ENCODE measurements at regions not wholly inside any gene's neighbourhood (a gene's known extent, or its start where the extent isn't known, plus 50 kb on each side); places are given as distances from the start of the nearest gene placed in this dataset.
"Not testable (repeated sequence)": the region's sequence is repeated elsewhere in the genome, so short reads cannot be mapped to it uniquely, and the experiment has no call there.

DNA sequence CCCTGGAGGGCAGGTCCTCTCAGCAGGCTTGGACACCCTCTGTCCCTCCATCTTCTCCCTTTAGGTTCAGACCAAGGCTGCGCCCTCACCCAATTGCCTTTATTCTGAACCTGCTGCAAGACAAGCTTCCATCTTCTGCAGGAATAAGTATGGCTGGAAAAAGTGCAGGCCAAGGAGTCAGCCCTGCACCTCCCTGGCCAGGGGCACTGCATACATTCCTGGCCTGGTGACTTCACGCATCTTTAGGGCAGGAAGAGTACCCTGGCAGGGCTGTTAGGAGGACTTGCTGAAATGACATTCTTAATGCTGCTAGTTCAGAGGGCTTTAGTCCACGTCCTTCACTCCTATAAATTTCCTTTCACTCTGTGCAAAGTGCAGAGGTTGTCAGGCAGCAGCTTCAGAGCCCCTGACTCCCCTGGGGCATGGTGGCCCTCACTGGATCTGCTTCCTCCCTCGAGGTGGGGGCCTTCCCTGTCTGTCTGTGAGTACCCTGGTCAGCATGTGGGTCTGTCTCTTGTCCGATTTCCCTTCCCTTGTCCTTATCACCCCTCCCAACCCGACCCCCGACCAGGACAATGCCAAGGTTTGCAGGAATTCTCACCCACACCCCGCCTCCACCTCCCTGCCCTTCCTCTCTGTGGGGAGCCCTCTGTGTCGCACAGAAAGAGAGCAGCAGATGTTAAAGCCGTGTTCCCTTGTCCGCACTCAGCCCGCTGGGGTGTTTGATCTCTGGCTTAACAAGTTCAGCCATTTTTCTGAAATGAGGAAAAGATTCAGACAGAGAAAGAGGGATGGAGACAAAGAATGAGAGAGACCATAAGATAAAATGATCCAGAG is 124.5 kb upstream of the SYT13 start:
- no peaks in the 10 kb centered on the region for H3K9me3 Mint-ChIP-seq (ENCODE audit: unreplicated experiment)
- peak overlapping the region; percentile 37 for H3K27ac Mint-ChIP-seq (ENCODE audit: unreplicated experiment)
- H3K27me3 Mint-ChIP-seq (ENCODE audit: unreplicated experiment): peaks cover 11% of the 10 kb centered on the region

DNA sequence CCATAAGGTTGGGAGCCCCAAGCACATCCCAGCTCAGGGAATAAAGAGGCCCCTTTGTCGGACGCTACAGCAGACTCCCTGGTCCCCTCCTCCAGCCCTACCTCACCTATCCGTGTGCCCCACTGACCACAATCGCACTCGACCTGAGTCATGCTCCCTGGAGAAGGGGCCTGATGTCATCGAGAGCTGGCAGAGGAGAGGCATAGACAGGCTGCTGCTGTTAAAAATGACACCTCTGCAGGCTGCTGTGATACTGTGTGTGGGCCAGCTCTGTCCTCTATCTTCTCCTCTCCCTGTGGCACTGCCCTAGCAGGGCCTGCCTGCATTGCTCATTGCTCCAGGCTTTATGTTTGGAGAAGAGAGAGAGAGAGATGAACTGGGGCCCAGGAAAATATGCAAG is 123.4 kb upstream of the SYT13 start:
- Mint-ChIP-seq H3K9me3 (ENCODE audit: unreplicated experiment) (no peaks in the 10 kb centered on the region), H3K36me3 (ENCODE audit: low read depth, unreplicated experiment) (no peaks in the 10 kb centered on the region), H3K4me3 (ENCODE audit: unreplicated experiment) (no peak overlapping the region), H3K4me1 (ENCODE audit: unreplicated experiment) (peaks cover 48% of the 10 kb centered on the region), H3K27ac (ENCODE audit: unreplicated experiment) (no peak overlapping the region), H3K27me3 (ENCODE audit: unreplicated experiment) (peaks cover 11% of the 10 kb centered on the region)
- DNase-seq (ENCODE audit: low spot score): no peak
- TF ChIP-seq, protein P1, sequence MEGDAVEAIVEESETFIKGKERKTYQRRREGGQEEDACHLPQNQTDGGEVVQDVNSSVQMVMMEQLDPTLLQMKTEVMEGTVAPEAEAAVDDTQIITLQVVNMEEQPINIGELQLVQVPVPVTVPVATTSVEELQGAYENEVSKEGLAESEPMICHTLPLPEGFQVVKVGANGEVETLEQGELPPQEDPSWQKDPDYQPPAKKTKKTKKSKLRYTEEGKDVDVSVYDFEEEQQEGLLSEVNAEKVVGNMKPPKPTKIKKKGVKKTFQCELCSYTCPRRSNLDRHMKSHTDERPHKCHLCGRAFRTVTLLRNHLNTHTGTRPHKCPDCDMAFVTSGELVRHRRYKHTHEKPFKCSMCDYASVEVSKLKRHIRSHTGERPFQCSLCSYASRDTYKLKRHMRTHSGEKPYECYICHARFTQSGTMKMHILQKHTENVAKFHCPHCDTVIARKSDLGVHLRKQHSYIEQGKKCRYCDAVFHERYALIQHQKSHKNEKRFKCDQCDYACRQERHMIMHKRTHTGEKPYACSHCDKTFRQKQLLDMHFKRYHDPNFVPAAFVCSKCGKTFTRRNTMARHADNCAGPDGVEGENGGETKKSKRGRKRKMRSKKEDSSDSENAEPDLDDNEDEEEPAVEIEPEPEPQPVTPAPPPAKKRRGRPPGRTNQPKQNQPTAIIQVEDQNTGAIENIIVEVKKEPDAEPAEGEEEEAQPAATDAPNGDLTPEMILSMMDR (IDR thresholded peaks at IDR 0.05; ENCODE audit: unreplicated experiment): no peak

More for the DNA sequence above, 124.5 kb upstream of the SYT13 start:
- H3K4me3 Mint-ChIP-seq (ENCODE audit: unreplicated experiment): no peak overlapping the region
- no peak for DNase-seq (ENCODE audit: low spot score)
- no peaks in the 10 kb centered on the region for H3K36me3 Mint-ChIP-seq (ENCODE audit: low read depth, unreplicated experiment)
- TF ChIP-seq, protein P1 (IDR thresholded peaks at IDR 0.05; ENCODE audit: unreplicated experiment): no peak
- peaks cover 48% of the 10 kb centered on the region for H3K4me1 Mint-ChIP-seq (ENCODE audit: unreplicated experiment)

DNA sequence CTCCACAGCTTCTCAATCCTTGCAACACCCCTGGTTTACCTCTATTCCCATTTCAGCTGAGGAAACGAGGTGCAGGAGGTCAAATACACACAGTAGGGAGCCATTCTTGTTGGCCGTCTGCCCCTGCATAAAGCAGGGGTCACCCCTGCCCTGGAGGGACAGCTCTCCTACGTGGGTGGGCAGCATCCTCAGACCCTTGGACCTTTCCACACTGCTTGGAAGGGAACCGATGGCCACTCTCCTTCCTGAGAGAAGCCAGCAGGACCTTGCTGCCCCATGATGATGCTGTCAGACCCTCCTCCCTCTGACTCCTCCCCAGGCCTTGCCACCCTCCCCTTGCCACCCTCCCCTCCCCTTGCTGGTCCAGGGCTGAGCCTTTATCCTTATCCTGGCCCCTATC is 121.1 kb upstream of the SYT13 start:
- peaks cover 13% of the 10 kb centered on the region for H3K27me3 Mint-ChIP-seq (ENCODE audit: unreplicated experiment)
- H3K9me3 Mint-ChIP-seq (ENCODE audit: unreplicated experiment): no peaks in the 10 kb centered on the region
- no peaks in the 10 kb centered on the region for H3K36me3 Mint-ChIP-seq (ENCODE audit: low read depth, unreplicated experiment)
- no peak for DNase-seq (ENCODE audit: low spot score)
- H3K4me3 Mint-ChIP-seq (ENCODE audit: unreplicated experiment): no peak overlapping the region
- H3K4me1 Mint-ChIP-seq (ENCODE audit: unreplicated experiment): peaks cover 33% of the 10 kb centered on the region
- H3K27ac Mint-ChIP-seq (ENCODE audit: unreplicated experiment): no peak overlapping the region
- TF ChIP-seq, protein P1 (IDR thresholded peaks at IDR 0.05; ENCODE audit: unreplicated experiment): no peak

DNA sequence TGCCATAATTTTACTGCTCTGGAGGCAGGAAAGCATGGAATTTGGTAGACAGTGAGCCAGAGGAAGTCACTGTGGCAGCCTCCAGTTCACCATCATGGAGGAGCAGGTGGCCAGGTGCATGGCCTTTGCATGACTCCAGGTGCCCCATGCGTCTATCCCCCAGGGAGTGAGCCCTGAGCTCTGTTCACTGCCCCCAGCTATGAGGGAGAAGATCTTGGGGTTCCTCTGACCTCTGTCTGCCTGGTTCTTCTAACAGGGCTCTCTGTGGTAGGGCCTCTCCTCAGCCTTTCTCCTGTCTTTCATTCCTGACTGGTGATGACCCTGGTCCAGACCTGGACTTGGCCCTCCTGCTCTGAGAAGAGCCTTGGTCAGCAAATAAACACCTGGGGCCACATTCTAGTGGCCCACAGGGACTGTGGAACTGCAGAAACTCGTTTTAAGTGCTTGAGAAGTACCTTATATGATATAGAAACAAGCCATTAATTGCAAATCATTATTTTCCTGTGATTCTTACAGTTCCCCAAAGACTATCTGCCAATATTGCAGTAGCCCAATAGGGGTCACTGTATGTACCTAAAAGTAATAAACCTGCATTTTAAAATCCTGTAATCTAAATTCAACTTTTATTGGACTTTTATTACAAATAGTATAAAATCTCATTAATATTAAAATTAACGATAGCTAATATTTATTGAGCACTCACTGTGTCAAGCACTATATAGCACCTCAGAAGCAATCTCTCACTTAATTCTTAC is 120.0 kb upstream of the SYT13 start:
- no peaks in the 10 kb centered on the region for H3K36me3 Mint-ChIP-seq (ENCODE audit: low read depth, unreplicated experiment)
- no peak for DNase-seq (ENCODE audit: low spot score)
- TF ChIP-seq, protein P1 (IDR thresholded peaks at IDR 0.05; ENCODE audit: unreplicated experiment): peak; percentile 10
- H3K27ac Mint-ChIP-seq (ENCODE audit: unreplicated experiment): no peak overlapping the region
- no peaks in the 10 kb centered on the region for H3K9me3 Mint-ChIP-seq (ENCODE audit: unreplicated experiment)
- H3K4me3 Mint-ChIP-seq (ENCODE audit: unreplicated experiment): no peak overlapping the region
- H3K27me3 Mint-ChIP-seq (ENCODE audit: unreplicated experiment): peaks cover 13% of the 10 kb centered on the region
- peaks cover 24% of the 10 kb centered on the region for H3K4me1 Mint-ChIP-seq (ENCODE audit: unreplicated experiment)

DNA sequence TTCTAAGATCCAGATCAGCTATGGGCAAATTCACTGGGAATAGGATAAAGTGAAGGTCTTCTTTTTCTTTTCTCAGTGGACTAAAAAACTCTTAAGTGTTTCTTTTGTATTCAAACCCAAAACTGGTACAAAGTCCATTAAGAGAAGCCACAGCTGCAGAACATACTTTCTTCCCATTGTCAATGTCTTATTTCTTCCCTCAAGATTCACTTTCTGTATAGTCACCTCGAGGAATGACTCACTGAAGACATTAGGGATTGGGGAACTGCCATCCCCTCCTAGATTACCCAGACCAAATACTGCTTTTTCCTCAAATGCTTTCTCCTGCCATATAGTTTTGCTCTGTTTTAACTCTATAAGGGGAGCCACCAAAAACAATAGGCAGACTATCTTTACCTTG is 117.4 kb upstream of the SYT13 start:
- H3K4me3 Mint-ChIP-seq (ENCODE audit: unreplicated experiment); H3K27ac Mint-ChIP-seq (ENCODE audit: unreplicated experiment); H3K36me3 Mint-ChIP-seq (ENCODE audit: low read depth, unreplicated experiment); H3K27me3 Mint-ChIP-seq (ENCODE audit: unreplicated experiment); H3K9me3 Mint-ChIP-seq (ENCODE audit: unreplicated experiment); DNase-seq (ENCODE audit: low spot score): not testable (repeated sequence)
- peaks cover 20% of the 10 kb centered on the region for H3K4me1 Mint-ChIP-seq (ENCODE audit: unreplicated experiment)
